NOMO-1 treated with DMSO at 0.1 percent for 48 hours (cell line): ENCODE measurements at regions not wholly inside any gene's neighbourhood (a gene's known extent, or its start where the extent isn't known, plus 50 kb on each side); places are given as distances from the start of the nearest gene placed in this dataset.

Source experiments
- DNase-seq: peaks from one replicate; lab custom pipeline; 2025; ENCODE audit not compliant: unreplicated experiment; lab: John Stamatoyannopoulos, UW

DNA sequence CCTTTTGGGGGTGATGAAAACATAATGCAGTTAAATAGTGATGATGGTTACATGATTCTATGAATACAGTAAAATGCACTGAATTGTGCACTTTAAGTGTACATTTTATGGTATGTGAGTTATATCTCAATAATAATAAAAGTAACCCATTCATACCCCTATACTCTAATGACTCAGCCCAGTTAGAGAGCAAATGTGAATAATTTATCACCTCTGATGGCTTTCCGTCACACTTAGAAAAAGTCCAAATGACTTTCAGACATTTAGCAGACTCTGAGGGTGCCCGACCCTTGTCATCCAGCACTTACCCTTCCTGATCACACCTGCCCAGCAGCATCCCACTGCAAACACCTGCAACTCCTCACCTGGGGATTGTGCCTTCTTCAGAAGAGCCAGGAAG is 148.1 kb upstream of the MAF start:
- no peak for DNase-seq

DNA sequence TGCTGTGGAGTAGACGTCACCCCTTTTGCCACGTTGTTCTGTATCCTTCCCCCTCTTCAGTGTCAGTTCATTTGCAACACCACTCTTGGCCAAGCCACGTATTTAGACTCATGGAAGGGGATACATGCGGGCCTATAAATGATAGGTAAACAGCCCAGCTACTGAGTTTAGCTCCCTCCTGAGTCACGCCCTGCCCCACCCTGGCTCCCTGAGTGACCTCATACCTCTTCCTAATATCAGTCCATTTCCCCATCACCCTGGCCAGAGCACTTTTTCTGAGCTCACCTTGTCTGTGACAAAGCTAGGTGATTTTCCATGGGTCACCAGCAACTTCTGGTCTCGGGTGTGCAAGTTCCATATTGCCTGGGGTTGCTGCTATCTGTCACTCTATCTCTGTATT is 147.2 kb upstream of the MAF start:
- DNase-seq = no peak

DNA sequence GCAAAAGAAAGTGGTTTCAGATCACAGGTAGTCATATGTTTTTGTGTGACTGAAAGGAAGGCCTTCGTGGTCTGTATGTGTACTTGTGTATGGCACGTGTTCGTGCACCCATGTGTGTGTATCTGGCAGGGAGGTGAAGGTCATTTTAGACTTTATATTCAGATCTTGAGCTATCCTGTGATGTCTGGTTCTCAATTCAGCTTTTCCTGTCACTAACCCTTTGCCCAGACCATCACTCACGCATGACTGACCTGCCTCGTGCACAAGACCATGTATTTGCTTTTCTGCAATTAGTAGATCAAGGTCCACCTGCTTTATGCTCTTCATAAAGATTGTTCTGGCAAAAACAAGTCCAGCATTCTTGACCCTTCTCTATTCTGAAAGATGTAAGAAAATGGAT is 139.7 kb upstream of the MAF start:
- no peak for DNase-seq

DNA sequence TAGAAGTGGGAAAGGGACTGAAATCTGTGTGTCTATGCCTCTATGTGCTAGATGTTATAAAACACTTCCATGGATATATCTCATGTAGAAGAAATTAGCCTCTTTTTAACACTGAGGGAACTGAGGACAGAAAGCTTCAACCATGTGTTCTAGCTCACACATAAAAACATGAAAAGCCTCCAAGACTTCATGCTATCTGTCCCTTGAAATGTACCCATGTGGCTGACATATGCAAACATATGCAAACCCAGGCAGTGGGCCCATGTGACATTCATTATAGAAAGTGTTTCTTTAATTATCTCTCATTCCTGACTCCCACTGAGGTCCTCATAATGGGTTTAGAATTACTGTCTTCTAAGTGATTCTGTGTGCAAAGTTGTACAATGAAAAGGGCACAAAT is 134.7 kb upstream of the MAF start:
- DNase-seq = no peak

DNA sequence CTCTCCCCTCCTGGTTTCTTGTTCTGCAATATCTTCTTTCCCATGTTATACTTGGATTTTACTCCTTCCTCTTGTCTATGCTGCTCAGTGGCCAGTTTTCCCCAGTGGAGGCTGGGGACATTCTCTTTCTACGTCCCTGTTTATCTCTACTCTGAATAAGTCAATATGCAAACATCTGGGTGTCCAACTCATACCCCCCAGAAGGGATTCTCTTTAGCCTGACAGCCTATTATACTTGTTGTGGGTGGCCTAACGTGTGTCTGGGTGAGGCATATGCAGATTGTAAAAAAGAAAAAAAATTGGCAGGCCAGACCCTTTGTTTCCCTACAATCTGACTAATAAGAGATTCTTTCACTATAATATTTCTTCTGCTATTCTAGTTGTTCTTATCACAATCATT is 134.2 kb upstream of the MAF start:
- no peak for DNase-seq

DNA sequence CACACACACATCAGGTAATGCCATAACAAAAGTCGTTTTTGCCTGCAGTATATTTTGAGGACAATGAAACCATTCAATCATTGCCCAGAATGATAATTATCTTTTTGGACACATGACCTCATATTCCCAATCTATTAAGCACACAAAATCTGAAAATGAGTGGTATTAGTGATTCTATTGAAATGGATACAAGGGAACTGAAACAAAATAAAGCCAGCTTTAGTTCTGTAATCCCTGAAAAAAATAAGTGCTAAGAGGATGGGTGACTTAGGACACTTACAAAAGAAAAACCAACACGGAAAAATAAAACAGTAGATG is 128.3 kb upstream of the MAF start:
- DNase-seq = no peak

DNA sequence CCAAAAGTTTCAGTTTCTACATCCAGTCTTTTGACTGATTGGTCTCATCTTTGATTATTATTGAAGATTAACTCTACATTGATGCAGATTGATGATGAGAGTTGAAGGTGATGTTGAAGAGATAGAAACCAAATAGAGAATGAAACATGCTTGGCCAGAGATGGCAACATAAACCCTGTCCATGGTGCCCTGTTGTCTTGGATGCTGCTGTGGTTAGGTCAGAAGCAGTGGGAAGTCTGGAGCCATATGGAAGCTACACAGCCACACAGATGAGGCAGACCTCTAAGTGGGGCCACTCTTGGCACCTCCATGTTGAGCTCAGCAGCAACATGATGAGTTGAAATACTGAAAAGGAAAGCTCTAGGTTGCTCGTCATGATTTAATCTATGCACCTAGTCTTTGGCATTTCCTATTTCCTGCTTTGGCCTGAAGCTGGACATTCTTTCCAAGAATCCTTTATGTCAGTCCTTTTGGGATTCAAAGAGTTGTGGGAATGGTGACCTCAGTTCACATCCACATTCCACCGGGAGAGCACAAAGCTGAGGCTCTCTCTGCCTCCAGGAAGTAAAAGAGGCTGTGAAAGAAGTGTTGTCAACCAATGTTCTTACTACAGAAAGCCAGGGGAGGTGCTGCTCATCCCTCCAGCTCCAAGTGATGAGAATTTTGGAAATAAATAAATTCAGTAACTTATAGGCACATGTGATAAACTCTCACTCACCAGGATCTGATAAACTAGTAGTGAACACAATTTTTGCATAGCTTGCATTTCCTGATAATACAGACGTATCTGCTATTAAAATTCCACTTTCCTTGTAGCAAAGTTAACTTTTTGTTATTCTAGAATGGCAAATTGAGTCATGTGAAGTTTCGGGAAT is 127.7 kb upstream of the MAF start:
- DNase-seq = no peak

DNA sequence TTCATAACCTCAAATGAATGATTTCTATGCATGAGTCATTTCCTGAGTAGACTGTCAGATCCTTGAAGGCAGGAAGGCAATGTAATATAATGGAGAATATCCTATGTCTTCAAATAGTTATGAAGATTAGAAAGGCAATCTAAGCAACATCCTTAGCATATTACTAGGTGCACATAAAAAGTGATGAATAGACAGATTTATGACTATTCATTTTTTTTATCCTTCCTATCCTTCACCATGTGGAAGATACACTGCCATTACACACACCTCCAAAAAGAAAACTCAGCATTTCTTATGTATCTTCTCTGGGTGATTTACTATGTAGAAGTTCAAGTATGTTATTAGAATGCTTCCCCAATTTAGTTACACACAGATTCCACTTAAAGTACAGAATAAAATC is 126.4 kb upstream of the MAF start:
- DNase-seq = no peak

DNA sequence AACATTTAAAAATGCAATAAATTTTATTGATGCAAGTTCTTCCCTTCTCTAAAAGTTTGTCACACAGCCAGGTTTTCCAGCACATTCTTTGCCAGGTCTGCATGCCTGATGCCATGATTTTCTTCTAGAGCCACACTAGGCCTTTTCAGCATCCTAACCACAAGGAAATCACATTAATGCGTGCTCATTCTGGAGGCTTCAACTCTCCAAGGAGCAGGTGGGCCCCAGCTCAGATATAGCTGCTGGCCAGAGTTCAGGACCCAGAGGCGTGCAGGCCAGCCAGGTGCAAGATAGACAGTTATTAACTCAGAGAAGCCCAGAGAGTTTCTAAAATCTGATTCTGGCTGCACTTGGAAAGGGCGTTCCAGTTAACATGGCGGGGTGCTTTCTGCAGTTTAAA is 124.5 kb upstream of the MAF start:
- DNase-seq = no peak

DNA sequence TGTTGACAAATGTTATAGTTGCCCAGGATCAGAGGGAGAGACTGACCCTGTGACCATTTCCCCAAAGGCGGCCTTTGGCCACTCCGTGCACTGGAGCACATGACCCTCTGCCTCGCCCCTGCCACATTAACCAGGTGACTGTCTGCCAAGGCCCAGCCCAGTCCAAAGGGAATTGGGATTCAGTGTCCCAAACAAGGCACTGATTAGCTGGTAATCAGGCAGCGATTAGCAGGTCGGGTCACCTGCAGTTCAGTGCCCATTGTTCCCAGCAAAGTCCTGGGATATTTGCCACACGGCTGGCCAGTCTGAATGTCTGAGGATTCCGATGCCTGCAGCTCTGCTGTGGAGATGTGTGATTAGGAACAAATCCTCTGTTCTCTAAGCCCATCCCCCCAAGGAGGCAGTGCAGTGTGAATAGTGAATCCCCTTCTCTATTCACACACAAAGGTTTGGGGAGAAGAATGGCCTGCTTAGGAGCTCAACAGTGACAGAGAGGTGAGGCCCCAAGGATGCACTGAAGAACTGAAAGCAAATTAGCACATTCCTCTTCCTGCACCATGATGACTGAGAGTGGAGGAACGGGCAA is 123.1 kb upstream of the MAF start:
- no peak for DNase-seq

DNA sequence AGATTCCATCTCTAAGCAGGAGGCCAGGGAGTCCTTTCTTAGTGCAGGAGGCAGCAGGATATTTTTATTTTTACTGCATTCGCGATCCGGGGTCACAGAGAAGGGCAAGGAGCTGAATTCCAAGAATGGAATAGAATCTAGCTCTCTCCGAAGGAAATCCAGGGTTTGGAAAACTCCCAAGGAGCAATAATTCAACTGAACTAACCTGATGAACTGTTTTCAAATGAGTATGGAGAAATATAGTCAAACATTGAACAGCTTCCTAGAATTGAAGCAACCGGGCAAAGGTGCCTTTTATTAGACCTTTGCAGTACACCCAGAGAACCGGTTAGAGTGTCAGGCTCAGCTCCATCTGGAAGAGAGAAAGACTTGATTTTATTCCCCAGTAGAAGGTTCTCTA is 120.7 kb upstream of the MAF start:
- no peak for DNase-seq

DNA sequence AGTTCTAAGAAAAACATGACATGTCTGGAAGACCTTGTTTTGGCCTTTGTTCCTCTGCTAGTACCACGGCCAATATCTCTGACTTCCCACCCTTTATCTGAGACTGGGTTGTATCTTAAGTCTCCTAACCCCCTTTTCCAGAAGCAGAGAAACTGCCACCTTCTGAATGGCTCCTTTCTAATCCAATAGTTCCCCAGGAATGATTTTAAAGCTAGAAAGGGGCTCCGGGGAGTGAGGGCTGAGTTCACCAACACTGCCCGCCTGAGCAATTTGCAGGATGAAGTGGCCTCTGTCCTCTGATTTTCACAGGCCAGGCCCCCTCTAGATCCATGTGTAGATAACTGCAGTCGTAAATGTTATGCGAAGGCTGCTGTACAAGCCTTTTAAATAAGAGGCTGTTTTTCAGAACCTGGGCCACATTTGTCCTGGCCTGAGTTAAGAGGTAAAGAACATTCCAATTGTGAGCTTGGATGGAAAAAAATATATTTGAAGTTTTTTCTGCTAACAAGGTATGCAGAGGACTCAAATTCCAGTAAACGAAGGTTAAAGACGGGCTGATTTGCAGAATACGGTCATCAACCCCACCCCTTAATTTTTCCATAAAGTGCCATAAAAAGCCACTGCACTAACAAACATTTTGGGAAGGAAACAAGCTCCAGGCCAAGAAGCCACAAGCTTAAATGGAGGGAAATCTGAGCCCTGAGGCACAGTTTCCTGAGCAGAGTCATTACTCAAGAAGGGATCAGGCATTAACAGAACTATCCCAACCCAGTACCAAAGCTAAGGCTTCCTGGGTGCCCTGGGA is 117.0 kb upstream of the MAF start:
- no peak for DNase-seq

DNA sequence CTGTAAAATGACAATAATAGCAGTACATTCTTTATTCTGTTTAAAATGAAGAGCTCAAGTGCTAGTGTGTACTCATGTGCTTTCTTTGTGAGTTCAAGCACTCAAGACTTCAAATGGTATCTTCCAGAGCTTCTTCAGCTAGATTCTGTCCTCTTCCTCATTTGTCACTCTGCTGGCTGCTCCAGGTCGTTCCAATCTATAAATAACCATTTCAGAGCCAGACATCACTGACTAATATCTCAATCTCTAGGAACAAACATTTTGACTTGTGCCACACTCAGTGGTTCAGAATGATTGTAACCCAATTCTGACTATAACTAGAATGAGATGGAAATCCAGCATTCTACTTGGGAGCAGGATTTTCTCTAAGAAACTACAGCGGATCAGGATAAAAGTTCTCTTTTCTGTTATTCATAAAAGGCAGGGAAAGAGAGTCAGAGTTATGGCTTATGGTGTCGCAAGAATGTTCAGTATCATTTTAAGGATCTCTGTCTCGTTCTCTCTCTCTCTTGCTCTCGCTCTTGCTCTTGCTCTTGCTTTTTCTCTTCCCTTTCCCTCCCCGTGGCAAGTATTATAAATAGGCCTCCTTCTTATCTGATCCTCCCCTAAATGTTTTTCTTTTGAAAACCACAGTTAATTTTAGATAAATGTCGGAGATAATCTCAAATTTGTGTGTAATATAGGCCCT is 116.3 kb upstream of the MAF start:
- no peak for DNase-seq

DNA sequence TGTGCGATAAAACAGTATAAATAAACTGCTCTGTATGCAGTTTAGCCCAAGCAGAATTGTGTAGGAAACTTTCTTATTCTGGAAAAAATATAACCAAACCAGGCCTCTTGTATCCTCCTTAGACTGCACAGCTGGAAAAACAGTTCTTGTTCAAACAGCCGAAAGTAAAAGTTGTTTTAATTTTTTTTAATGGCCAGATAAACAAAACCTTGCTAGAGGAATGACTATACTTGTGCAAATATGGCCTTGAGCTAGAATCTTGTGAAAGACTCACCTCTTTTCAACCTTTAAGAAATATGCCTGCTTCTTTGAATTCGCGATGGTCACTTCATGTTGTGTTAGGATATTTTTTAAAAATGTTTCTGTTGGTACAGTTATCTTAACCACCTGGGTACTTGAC is 114.5 kb upstream of the MAF start:
- no peak for DNase-seq

DNA sequence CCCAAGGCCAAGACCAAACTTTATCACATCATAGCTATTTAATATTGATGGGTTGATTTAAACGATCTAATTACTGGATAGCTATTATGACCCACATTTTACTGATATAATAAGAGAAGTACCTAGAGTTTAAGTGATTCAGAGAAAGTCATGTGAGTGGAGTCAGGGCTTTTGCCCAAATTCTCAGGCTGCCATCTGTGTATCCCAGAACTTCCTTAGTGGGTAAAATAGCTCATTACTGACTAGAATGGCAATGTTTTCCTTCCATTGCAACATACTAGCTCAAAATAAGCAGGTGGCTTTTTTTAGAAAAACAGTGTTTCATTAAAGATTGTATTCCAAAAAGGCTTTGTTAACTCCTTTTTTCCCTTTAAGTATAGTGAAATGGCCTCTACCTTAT is 113.9 kb upstream of the MAF start:
- DNase-seq = no peak

DNA sequence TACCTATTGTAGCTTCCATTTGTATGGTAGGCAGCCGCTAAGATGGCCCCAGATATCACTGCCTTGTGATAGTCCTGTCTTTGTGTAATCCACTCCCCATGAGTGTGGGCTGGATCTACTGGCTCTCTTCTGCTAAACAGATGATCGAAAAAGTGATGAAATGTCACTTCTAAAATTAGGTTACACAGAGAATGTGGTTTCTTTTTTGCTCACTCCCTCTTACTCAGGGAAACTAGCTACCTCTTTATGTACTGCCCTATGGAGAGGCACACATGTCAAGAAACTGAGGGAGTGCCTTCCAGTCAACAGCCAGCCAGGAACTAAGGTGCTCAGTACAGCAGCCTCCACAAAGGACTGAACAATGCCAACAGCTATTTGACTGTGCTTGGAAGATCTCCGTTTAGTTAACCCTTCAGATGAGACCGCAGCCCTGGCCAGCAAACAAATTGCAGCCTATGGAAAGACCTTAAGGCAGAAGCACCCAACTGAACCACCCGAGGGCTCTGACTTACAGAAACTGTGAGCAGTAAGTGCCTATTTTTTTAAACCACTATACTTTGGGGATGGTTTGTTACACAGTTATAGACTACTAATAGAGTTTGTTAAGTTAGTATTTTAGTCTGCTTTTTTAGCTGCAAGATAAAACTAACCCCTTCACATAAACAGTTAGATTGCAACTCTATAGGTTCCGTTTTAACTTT is 113.2 kb upstream of the MAF start:
- DNase-seq = no peak

DNA sequence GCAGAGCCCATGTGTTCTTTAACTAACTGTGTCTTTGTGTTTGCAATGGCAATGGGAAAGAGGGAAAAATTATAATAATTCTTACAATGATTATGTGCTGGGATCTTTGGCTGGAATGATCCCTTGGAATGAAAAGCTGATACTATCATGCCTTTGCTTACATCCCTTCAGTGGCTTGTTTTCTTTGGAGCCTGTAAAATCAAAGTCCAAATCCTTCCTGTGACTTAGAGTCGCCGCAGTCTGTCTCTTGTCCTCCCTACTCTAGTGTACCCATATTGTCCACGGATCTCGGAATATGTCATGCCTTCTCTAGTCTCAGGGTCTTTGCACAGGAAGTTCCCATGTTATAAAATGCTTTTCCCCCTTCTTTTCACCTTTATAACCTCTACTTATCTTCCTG is 111.7 kb upstream of the MAF start:
- no peak for DNase-seq

DNA sequence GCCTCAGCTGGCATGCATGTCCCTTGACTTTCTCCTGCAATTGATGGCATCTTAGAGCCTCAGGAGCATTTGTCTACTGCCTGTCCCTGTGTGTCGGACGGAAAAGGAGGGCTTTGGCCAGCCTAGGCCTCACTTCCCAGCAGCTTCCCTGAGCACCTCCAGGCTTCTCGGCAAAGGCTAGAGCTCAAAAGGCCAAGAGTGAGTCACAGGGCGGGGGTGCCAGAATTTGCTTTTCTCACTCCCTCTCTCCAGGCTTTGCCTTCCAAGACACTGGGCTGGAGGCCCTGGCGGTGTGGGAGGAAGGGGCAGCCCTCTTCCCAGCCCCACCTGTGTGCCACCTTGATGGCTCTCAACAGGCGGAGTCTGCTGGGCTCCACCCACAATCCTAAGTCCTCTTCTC is 107.3 kb upstream of the MAF start:
- no peak for DNase-seq

DNA sequence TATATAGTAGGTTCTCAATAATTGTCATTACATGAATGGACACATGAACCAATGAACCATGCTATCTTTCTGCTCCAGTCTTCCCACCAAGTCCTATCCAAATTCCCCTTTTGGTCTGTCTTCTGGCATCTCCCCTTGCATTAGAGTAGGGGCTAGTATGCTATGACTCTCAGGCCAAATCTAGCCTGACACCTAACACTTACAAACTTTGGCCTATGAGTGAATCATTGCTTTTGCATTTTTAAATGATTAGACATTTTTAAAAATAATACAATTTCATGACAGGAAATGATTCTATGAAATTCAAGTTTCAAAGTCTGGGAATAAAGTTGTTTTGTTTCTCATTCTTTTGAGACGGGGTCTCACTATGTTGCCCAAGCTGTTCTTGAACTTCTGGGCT is 102.5 kb upstream of the MAF start:
- DNase-seq = no peak

DNA sequence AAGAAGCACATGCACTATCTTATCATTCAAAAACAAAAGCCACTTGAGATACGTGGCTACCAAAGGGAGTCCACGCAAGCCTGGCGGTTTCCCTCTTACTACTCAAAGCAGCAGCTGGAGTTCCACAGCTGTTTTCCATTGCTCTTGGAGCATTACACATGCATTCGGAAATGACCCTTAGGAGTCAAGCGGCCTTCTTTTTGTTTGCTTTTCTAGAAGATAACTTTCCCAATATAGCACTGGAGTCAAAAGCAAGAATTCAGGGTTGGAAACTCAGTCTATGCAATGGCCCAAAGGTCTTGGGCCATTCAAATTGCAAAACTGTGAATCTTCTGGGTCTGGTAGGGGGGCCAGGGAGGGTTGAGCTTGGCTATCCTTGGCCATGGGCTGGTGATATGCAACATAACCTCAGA is 97.8 kb upstream of the MAF start:
- DNase-seq = no peak

DNA sequence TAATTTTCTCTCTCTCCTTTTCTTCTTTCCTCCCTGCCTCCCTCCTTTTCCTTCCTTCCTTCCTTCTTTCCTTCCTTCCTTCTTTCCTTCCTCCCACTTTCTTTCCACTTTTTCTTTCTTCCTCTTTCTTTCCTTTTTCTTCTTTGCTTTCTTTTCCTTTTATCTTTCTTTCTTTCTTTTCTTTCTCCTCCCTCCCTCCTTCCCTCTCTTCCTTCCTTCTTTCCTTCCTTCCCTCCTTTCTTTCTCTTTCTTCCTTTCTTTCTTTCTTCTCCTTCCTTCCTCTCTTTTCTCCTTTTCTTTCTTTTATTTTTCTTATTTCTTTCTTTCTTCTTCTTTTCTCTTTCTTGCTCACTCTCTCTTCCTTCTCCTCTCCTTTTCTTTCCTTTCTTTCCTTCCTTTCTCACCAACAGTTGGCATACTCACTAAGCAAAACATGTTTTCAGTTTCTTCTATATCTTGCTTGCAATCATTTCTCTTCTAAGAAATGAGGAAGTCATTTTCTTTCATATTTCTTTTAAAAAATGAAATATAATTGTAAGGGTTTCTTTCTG is 97.1 kb upstream of the MAF start:
- no peak for DNase-seq
